Ovary (tissue), 7 donors: ENCODE measurements at regions not wholly inside any gene's neighbourhood (a gene's known extent, or its start where the extent isn't known, plus 50 kb on each side); places are given as distances from the start of the nearest gene placed in this dataset.

Experiments used
- DNase-seq, 5 donors: peaks; one replicate each; pipeline ENCODE4 v3.0.0-alpha.2; 2019 to 2020
- H3K27ac ChIP-seq, 2 donors: fragments of 200-600 bp; one replicate each; pipeline versions ENCODE4 v1.5.1 to v1.8.0; 2019 to 2022
- H3K27me3 ChIP-seq: fragments of 200-600 bp; one replicate; pipeline ENCODE4 v1.8.0; 2022
- H3K36me3 ChIP-seq: fragments of 200-600 bp; sonication (generic); one replicate; pipeline ENCODE4 v1.5.1; 2019
- H3K4me1 ChIP-seq: one replicate; pipeline ENCODE4 v1.8.1; 2013; ENCODE audit warnings: mild to moderate bottlenecking, moderate library complexity; ENCODE audit not compliant: insufficient read depth
- H3K4me3 ChIP-seq: fragments of 200-600 bp; sonication (generic); one replicate; pipeline ENCODE4 v1.5.1; 2017
- H3K9me3 ChIP-seq, 2 donors: fragments of 200-600 bp in 1 of 2; sonication (generic) in 1 of 2; one replicate each; pipeline versions ENCODE4 v1.5.1 to v1.8.1; 2013 to 2019; ENCODE audit warnings: mild to moderate bottlenecking in 1 of 2, moderate library complexity in 1 of 2
- CTCF ChIP-seq, 3 donors: fragments of 450-650 bp in 2 of 3; fragments of 200-600 bp in 1 of 3; IDR thresholded peaks; one replicate each; pipeline versions ENCODE4 v1.5.1 to v1.8.0; 2016 to 2022; ENCODE audit warnings: antibody characterized with exemption in 3 of 3, mild to moderate bottlenecking in 1 of 3
- EP300 ChIP-seq: sonication (generic); formaldehyde crosslinking; IDR thresholded peaks from one replicate; pipeline ENCODE4 v1.6.1; 2017; ENCODE audit warnings: antibody characterized with exemption
- POLR2A ChIP-seq: fragments of 450-650 bp; IDR thresholded peaks from one replicate; pipeline ENCODE4 v1.6.1; 2017; ENCODE audit warnings: antibody characterized with exemption, mild to moderate bottlenecking, moderate library complexity
- WGBS, 3 donors: extraction: QIAGEN DNeasy Blood & Tissue Kit in 1 of 3; methylation state at CpG; one replicate each; pipeline versions ENCODE4 v1.1.5 to v1.1.7; 2013 to 2017; 5-methylcytosine and 5-hydroxymethylcytosine counted together
- intact Hi-C, 4 donors: fragments of 100-400 bp; cut with DNase I; formaldehyde crosslinking; loops; one replicate each; pipeline versions ENCODE4 v1.11.0 to v1.15.1; 2022 to 2023
- donor health status: DM: no; HTN: no; CAD: no; lungs with moderate emphysema.
- donor health status: DM: no; HTN: no; CAD: no.
- donor health status: Bipolar disorder and iron deficiency.
- donor health status: DM: no; HTN: no; CAD: no.
- donor health status: DM: yes; HTN: yes; CAD: no.

DNA sequence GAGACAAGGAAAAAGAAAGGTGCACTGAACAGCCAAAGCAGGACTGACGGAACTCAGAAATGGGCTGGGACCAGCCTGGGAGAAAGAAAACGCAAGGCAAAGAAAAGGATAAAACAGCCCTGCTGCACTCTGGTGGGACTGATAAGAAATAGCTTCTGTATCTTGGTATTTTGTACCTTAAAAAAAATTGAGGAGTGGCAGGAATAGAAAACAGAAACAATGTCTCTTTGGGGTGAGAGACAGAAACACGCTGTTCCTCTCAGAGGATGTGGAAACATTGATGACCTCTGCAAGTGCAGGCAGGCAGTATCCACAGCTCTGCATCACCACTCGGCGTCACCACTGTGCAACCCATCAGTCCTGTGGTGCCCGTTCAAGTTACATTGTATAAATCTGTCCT, 152.5 kb upstream of the SPRY1 start:
- no peak overlapping the region for H3K27ac ChIP-seq
- H3K4me3 ChIP-seq, result no peak overlapping the region
- DNase-seq, result peak in 2 of 5 donors; percentile 11 to 48
- H3K9me3 ChIP-seq, result no peaks in the 10 kb centered on the region
- no peak for TF ChIP-seq CTCF (IDR thresholded peaks at IDR 0.05)
- H3K4me1 ChIP-seq, result peaks cover 3% of the 10 kb centered on the region
- intact Hi-C loops, result no loop called here
- no peaks in the 10 kb centered on the region for H3K27me3 ChIP-seq
- no peaks in the 10 kb centered on the region for H3K36me3 ChIP-seq
- 39 to 59% (median 52%) methylated on average over 6 of the region's 6 CpGs for WGBS, 3 donors

- WGBS, 3 donors, result 67 to 90% (median 81%) methylated on average over 4 of the region's 4 CpGs
Observed at GRCh38 chr4:123246085-123246484, 150.5 kb upstream of the SPRY1 start.

DNA sequence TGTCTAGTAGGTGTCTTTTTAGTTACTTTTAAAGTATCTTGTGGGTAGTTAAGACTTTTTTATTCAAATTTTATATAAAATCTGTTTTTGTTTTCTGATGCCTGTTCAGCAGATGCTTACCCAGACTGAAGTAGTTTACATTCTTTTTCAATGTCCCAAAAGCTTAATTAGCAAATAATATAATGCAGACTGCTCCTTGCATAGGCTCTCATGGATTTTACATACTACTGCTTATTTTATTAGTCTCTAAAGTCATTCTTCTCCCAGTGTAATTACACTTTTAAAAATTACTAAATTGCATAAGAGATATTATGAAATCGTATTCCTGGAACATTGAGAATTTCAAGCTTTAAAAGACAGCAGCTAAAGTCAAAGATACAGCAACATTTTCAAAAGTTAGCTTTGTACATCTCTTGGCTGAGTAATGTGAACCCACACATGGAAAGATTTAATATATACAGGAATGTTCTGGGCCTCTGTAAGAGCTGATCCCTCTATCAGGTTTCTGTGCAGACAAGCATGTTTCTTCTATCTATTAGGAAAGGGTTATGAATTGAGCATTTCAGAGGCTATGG, 148.4 kb upstream of the SPRY1 start:
- no peak for DNase-seq
- WGBS, 3 donors, result 25 to 44% (median 29%) methylated on average over 1 of the region's 1 CpG
- H3K27me3 ChIP-seq, result no peaks in the 10 kb centered on the region
- H3K36me3 ChIP-seq, result no peaks in the 10 kb centered on the region
- no peaks in the 10 kb centered on the region for H3K9me3 ChIP-seq
- H3K27ac ChIP-seq, result no peak overlapping the region
- TF ChIP-seq CTCF (IDR thresholded peaks at IDR 0.05) (no peak), POLR2A (no peak), EP300 (no peak)
- H3K4me3 ChIP-seq, result no peak overlapping the region
- intact Hi-C loops, result no loop called here
- H3K4me1 ChIP-seq, result peaks cover 3% of the 10 kb centered on the region

More at GRCh38 chr4:123246085-123246484, 150.5 kb upstream of the SPRY1 start:
- H3K9me3 ChIP-seq, result no peaks in the 10 kb centered on the region
- no peak for DNase-seq
- H3K27me3 ChIP-seq, result no peaks in the 10 kb centered on the region
- peaks cover 3% of the 10 kb centered on the region for H3K4me1 ChIP-seq
- no peaks in the 10 kb centered on the region for H3K36me3 ChIP-seq
- H3K4me3 ChIP-seq, result no peak overlapping the region
- TF ChIP-seq POLR2A (no peak), EP300 (no peak), CTCF (IDR thresholded peaks at IDR 0.05) (no peak)
- no peak overlapping the region for H3K27ac ChIP-seq
- intact Hi-C loops, result no loop called here

DNA sequence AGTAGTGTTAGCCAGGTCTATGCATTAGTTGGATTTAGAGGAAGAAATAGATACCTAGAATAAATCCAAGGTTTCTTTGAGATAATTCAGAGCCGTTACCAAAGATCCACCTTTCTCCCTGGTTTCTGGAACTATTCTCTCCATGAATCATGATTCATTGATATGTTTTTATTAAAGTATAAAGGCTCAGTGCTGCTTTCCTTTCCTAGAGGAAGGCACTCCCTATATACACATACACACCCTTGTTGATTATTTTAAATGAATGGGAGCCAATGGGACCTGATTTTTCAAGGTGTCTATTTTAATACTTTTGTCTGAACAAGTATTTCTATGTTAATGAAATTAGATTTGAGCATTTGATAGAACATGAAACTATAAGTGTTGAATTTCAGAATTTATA, 146.8 kb upstream of the SPRY1 start:
- H3K9me3 ChIP-seq, result no peaks in the 10 kb centered on the region
- H3K27me3 ChIP-seq, result no peaks in the 10 kb centered on the region
- intact Hi-C loops, result no loop called here
- DNase-seq, result no peak
- no peak overlapping the region for H3K4me3 ChIP-seq
- TF ChIP-seq POLR2A, result no peak
- no peak for TF ChIP-seq EP300
- TF ChIP-seq CTCF (IDR thresholded peaks at IDR 0.05), result no peak
- no peak overlapping the region for H3K27ac ChIP-seq
- H3K36me3 ChIP-seq, result no peaks in the 10 kb centered on the region
- WGBS, 3 donors, result 82 to 86% (median 84%) methylated on average over 1 of the region's 1 CpG
- H3K4me1 ChIP-seq, result no peaks in the 10 kb centered on the region
